AG04450 (cell line): ENCODE measurements at regions not wholly inside any gene's neighbourhood (a gene's known extent, or its start where the extent isn't known, plus 50 kb on each side); places are given as distances from the start of the nearest gene placed in this dataset.

Source experiments
- CTCF ChIA-PET: fragments of 300-600, 350-600 bp; formaldehyde crosslinking; extraction: SDS; loops from one replicate; lab custom pipeline; 2022; ENCODE audit warnings: antibody characterized with exemption, inconsistent platforms; lab: Charles Lee
- POLR2A ChIA-PET: fragments of 350-600 bp; formaldehyde crosslinking; extraction: SDS; loops from one replicate; lab custom pipeline; 2021; ENCODE audit warnings: antibody characterized with exemption, inconsistent platforms; lab: Yijun Ruan, JAX
- DNase-seq: peaks from one replicate; pipeline ENCODE4 v3.0.0-alpha.2; 2011; ENCODE audit warnings: low read depth, low spot score
- H3K27ac ChIP-seq: one replicate; pipeline ENCODE4 v1.5.1; 2012; ENCODE audit warnings: low read depth, low read length, control low read depth
- H3K27me3 ChIP-seq: one replicate; pipeline ENCODE4 v1.6.0; 2012; ENCODE audit warnings: low read length; ENCODE audit not compliant: control insufficient read depth, insufficient read depth
- H3K4me3 ChIP-seq: 2 replicates; pipeline ENCODE4 v1.5.1; 2011; ENCODE audit warnings: mild to moderate bottlenecking, low read depth, low read length, control low read depth
- H3K9me3 ChIP-seq: 2 replicates; pipeline ENCODE4 v1.5.1; 2012; ENCODE audit warnings: low read length; ENCODE audit not compliant: control insufficient read depth, insufficient read depth
- CTCF ChIP-seq: IDR thresholded peaks from 2 replicates; pipeline ENCODE4 v1.5.1; 2011; ENCODE audit warnings: low read depth, low read length, control low read depth, inconsistent platforms

- no peak for TF ChIP-seq CTCF
- CTCF ChIA-PET, result no interaction called here
- POLR2A ChIA-PET, result no interaction called here
- H3K27ac ChIP-seq, result no peak overlapping the region
- H3K9me3 ChIP-seq, result no peaks in the 10 kb centered on the region
- no peaks in the 10 kb centered on the region for H3K27me3 ChIP-seq
- DNase-seq, result no peak
- H3K4me3 ChIP-seq, result no peak overlapping the region
Observed at GRCh38 chr4:58957711-58958110, 1847.5 kb upstream of the IGFBP7 start.

GRCh38 chr4:58961283-58961682, 1851.1 kb upstream of the IGFBP7 start:
- no peak overlapping the region for H3K27ac ChIP-seq
- ChIA-PET CTCF (no interaction called here), POLR2A (no interaction called here)
- H3K27me3 ChIP-seq, result no peaks in the 10 kb centered on the region
- H3K4me3 ChIP-seq, result no peak overlapping the region
- no peak for TF ChIP-seq CTCF
- no peak for DNase-seq
- no peaks in the 10 kb centered on the region for H3K9me3 ChIP-seq

- ChIA-PET POLR2A (no interaction called here), CTCF (no interaction called here)
- Histone ChIP-seq H3K27ac (no peak overlapping the region), H3K27me3 (no peaks in the 10 kb centered on the region), H3K4me3 (no peak overlapping the region), H3K9me3 (no peaks in the 10 kb centered on the region)
- no peak for DNase-seq
- no peak for TF ChIP-seq CTCF
Observed at GRCh38 chr4:58961925-58962324, 1851.7 kb upstream of the IGFBP7 start.

- no peaks in the 10 kb centered on the region for H3K27me3 ChIP-seq
- no peak for TF ChIP-seq CTCF
- no peaks in the 10 kb centered on the region for H3K9me3 ChIP-seq
- POLR2A ChIA-PET, result no interaction called here
- CTCF ChIA-PET, result no interaction called here
- no peak overlapping the region for H3K4me3 ChIP-seq
- no peak overlapping the region for H3K27ac ChIP-seq
- no peak for DNase-seq
Observed at GRCh38 chr4:58962424-58962823, 1852.2 kb upstream of the IGFBP7 start.

GRCh38 chr4:58981828-58982227, 1871.6 kb upstream of the IGFBP7 start:
- no peaks in the 10 kb centered on the region for H3K27me3 ChIP-seq
- ChIA-PET CTCF (no interaction called here), POLR2A (no interaction called here)
- H3K27ac ChIP-seq, result no peak overlapping the region
- no peak for DNase-seq
- no peak for TF ChIP-seq CTCF
- H3K9me3 ChIP-seq, result peaks cover 4% of the 10 kb centered on the region; the same call in 1 of the 2 replicates
- H3K4me3 ChIP-seq, result no peak overlapping the region
